OCI-LY3 (cell line): ENCODE measurements at regions not wholly inside any gene's neighbourhood (a gene's known extent, or its start where the extent isn't known, plus 50 kb on each side); places are given as distances from the start of the nearest gene placed in this dataset.

Experiments used
- H2AFZ ChIP-seq: fragments of 200-600, 300-600 bp; shearing (Covaris generic); 2 replicates; pipeline ENCODE4 v1.6.0; 2014; ENCODE audit warnings: antibody characterized with exemption, low read depth, low read length
- H3K27ac ChIP-seq: fragments of 200-600, 300-600 bp; sonication (generic); 2 replicates; pipeline ENCODE4 v1.5.1; 2014; ENCODE audit warnings: mild to moderate bottlenecking, low read length, moderate library complexity, mixed read lengths
- H3K27me3 ChIP-seq: fragments of 200-600, 300-600 bp; sonication (generic); 2 replicates; pipeline ENCODE4 v1.6.1; 2014; ENCODE audit warnings: low read depth, low read length, mixed read lengths
- H3K36me3 ChIP-seq: fragments of 200-600, 300-600 bp; sonication (generic); replicated peaks from 2 replicates; pipeline ENCODE3; 2014; ENCODE audit warnings: low read depth, low read length, mixed read lengths
- H3K4me1 ChIP-seq: fragments of 300-600, 200-600 bp; sonication (generic); 2 replicates; pipeline ENCODE4 v1.6.1; 2014; ENCODE audit warnings: low read length, mixed read lengths
- H3K4me2 ChIP-seq: fragments of 200-600, 300-600 bp; sonication (generic); 2 replicates; pipeline ENCODE4 v1.6.1; 2014; ENCODE audit warnings: low read length, mixed read lengths
- H3K4me3 ChIP-seq: fragments of 300-600, 200-600 bp; sonication (generic); 2 replicates; pipeline ENCODE4 v1.5.1; 2014; ENCODE audit warnings: antibody characterized with exemption, mild to moderate bottlenecking, low read length, moderate library complexity
- H3K79me2 ChIP-seq: fragments of 300-600, 200-600 bp; shearing (Covaris generic); 2 replicates; pipeline ENCODE4 v1.6.1; 2014; ENCODE audit warnings: mild to moderate bottlenecking, low read length, mixed read lengths
- H3K9ac ChIP-seq: fragments of 300-600, 200-600 bp; shearing (Covaris generic); 2 replicates; pipeline ENCODE4 v1.6.0; 2014; ENCODE audit warnings: mild to moderate bottlenecking, low read length, moderate library complexity
- H3K9me3 ChIP-seq: fragments of 200-600, 300-600 bp; shearing (Covaris generic); 2 replicates; pipeline ENCODE4 v1.6.1; 2014; ENCODE audit warnings: low read length, mixed read lengths; ENCODE audit not compliant: insufficient read depth
- H4K20me1 ChIP-seq: fragments of 200-600, 300-600 bp; sonication (generic); 2 replicates; pipeline ENCODE4 v1.6.1; 2016; ENCODE audit warnings: low read length, mixed read lengths; ENCODE audit not compliant: insufficient read depth
- EZH2phosphoT487 ChIP-seq: fragments of 200-600 bp; shearing (Covaris generic); IDR thresholded peaks from 2 replicates; pipeline ENCODE4 v1.6.1; 2018; ENCODE audit warnings: antibody characterized with exemption, mixed run types, low read depth
- TF ChIP-seq, protein P1 (sequence below): fragments of 200-600, 300-600 bp; sonication (generic); IDR thresholded peaks from 2 replicates; pipeline ENCODE4 v1.5.1; 2014; ENCODE audit warnings: antibody characterized with exemption, low read length, low read depth

DNA sequence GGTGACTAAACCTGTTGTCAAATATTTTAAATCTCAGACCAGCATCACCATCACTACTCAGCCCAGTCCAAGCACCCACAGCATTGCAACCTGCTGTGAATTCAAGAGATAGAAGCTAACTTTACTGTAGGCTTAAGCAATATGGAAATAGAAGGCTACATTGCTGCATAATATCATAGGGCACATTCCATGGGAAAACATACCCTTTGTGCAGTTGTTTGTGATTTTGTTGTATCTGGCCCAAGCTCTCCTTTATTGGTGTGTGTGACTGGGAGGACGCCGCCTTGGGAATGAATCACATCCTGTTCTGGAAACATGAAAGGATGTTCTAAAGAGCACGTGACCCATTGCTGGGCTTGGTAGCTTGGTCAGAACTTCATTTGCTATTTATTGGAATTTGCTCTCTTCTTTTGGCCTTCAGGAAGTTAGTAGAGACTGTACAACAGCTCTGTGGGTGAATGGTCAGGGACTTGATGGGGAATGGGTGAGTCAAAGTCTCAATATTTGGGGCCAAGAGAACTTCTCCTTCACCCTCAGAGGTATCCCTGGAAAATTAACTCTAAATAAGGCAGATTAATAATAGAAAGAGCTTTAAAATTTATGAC is 106.8 kb upstream of the SERPINE2 start:
- Histone ChIP-seq H2AFZ (no peak overlapping the region), H3K4me3 (no peak overlapping the region), H3K27ac (no peak overlapping the region), H3K36me3 (no peaks in the 10 kb centered on the region), H3K9ac (no peak overlapping the region), H4K20me1 (no peaks in the 10 kb centered on the region), H3K79me2 (no peaks in the 10 kb centered on the region), H3K4me2 (no peak overlapping the region), H3K27me3 (0 out of 2 replicates have a peak, but pooled peaks cover 4% of the 10 kb centered on the region), H3K9me3 (no peaks in the 10 kb centered on the region), H3K4me1 (peaks cover 9% of the 10 kb centered on the region)
- TF ChIP-seq, protein P1, sequence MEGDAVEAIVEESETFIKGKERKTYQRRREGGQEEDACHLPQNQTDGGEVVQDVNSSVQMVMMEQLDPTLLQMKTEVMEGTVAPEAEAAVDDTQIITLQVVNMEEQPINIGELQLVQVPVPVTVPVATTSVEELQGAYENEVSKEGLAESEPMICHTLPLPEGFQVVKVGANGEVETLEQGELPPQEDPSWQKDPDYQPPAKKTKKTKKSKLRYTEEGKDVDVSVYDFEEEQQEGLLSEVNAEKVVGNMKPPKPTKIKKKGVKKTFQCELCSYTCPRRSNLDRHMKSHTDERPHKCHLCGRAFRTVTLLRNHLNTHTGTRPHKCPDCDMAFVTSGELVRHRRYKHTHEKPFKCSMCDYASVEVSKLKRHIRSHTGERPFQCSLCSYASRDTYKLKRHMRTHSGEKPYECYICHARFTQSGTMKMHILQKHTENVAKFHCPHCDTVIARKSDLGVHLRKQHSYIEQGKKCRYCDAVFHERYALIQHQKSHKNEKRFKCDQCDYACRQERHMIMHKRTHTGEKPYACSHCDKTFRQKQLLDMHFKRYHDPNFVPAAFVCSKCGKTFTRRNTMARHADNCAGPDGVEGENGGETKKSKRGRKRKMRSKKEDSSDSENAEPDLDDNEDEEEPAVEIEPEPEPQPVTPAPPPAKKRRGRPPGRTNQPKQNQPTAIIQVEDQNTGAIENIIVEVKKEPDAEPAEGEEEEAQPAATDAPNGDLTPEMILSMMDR = no peak
- no peak for TF ChIP-seq EZH2phosphoT487

DNA sequence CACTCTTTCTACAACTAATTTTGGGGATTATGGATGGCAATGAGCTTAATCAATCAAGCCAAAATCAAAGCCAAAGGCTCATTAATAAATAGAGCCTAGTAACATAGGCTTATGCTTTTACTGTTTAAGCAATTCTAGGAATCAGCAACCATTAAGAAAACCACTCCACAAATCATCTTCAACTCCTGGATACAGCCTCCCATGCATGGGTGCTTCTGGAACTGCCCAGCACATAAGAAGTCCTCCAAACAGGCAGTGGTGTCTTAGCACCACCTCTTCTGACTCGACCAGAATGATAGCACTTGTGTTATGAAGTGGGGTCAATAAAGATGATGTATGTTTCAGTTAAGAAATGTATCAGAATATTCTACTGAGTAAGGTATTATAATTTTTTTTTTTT is 104.4 kb upstream of the SERPINE2 start:
- Histone ChIP-seq H2AFZ (no peak overlapping the region), H3K79me2 (no peaks in the 10 kb centered on the region), H3K27ac (no peak overlapping the region), H4K20me1 (no peaks in the 10 kb centered on the region), H3K4me1 (peaks cover 9% of the 10 kb centered on the region), H3K36me3 (no peaks in the 10 kb centered on the region), H3K4me2 (no peak overlapping the region), H3K9ac (no peak overlapping the region), H3K4me3 (no peak overlapping the region), H3K27me3 (0 out of 2 replicates have a peak, but pooled peaks cover 4% of the 10 kb centered on the region), H3K9me3 (no peaks in the 10 kb centered on the region)
- TF ChIP-seq EZH2phosphoT487 = no peak
- TF ChIP-seq, protein P1 = no peak

DNA sequence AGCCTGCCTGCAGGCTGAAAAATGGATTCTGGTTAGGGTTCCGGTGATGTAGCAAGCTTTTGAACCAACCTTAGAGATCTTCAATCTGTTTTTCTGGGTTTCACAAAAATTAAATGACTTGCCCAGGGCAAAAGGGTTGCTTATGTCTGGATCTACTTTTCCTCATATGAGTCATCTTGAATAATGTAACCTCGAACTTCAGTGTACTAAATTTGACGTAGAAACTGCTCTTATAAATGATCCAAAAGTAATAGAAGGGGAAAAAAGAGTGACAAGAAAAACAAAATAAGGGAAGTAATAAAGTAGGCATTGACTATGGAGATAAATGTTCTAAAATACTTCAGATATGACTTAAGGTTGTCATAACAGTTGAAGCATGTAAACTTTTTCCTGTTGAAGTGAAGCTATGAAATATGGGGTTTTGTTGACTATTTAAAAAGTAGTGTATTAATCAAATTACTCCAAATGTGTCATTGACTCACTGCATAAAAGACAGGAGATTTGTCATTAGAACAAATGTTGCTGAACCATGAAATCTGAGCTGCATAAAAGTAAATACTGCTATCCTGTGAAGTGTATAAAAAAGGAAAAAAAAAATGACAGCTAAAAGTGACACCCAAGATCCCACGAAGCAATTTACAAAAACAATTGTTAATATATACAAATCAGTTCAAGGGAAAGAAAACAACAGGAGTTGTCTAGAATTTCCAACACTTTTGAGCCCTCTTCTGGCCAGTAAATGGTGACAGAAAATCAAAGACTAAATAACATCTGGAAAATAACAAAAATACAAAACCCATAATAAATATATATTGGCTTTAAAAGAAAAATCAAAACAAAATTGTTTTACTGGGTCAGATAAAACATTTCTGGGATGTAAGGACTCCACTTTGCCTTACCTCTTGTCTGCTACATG is 103.6 kb upstream of the SERPINE2 start:
- peak overlapping the region; percentile 22; the same call in 1 of the 2 replicates for H3K4me2 ChIP-seq
- TF ChIP-seq EZH2phosphoT487 = no peak
- TF ChIP-seq, protein P1 = no peak
- H3K27ac ChIP-seq = no peak overlapping the region
- H3K4me3 ChIP-seq = no peak overlapping the region
- H3K79me2 ChIP-seq = no peaks in the 10 kb centered on the region
- H3K9ac ChIP-seq = no peak overlapping the region
- H3K9me3 ChIP-seq = no peaks in the 10 kb centered on the region
- no peak overlapping the region for H2AFZ ChIP-seq
- no peaks in the 10 kb centered on the region for H4K20me1 ChIP-seq
- H3K27me3 ChIP-seq = 0 out of 2 replicates have a peak, but pooled peaks cover 4% of the 10 kb centered on the region
- H3K4me1 ChIP-seq = peaks cover 9% of the 10 kb centered on the region
- H3K36me3 ChIP-seq = no peaks in the 10 kb centered on the region

DNA sequence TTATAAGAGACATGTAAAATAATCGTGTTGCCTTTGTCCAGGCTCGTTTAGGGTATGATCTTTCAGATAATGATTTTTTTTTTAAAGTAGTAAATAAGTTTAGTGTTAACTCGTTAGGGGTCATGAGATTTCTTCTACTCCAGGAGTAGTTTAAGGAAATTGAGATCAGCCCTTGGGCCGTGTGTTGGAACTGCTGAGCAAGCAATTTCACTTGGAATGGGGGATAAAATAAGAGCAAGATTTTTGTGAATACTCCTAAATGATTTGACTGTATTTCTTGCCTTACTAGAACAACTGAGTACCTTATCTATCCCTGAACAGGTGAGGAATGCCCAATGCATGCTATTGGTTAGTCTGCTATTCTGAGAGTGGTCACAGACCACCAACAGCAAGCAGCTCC is 102.2 kb upstream of the SERPINE2 start:
- no peak overlapping the region for H3K4me3 ChIP-seq

More for the DNA sequence above, 102.2 kb upstream of the SERPINE2 start:
- no peaks in the 10 kb centered on the region for H4K20me1 ChIP-seq
- H3K79me2 ChIP-seq = no peaks in the 10 kb centered on the region
- H3K4me1 ChIP-seq = peaks cover 9% of the 10 kb centered on the region
- no peak overlapping the region for H3K9ac ChIP-seq
- TF ChIP-seq, protein P1 = no peak
- no peak for TF ChIP-seq EZH2phosphoT487
- 0 out of 2 replicates have a peak, but pooled peaks cover 4% of the 10 kb centered on the region for H3K27me3 ChIP-seq
- H3K9me3 ChIP-seq = no peaks in the 10 kb centered on the region
- no peak overlapping the region for H2AFZ ChIP-seq
- no peak overlapping the region for H3K4me2 ChIP-seq
- H3K27ac ChIP-seq = no peak overlapping the region
- H3K36me3 ChIP-seq = no peaks in the 10 kb centered on the region
